ENCODE measurements at regions not wholly inside any gene's neighbourhood (a gene's known extent, or its start where the extent isn't known, plus 50 kb on each side); places are given as distances from the start of the nearest gene placed in this dataset.
A peak's percentile ranks its signal among the peaks of the same experiment; 100 is the strongest.

- DNase-seq (ENCODE audit: low read depth): no peak
Measured at GRCh38 chr4:115781528-115782146, 668.2 kb upstream of the NDST4 start.

GRCh38 chr4:115780835-115781234, 667.4 kb upstream of the NDST4 start:
- no peak for DNase-seq (ENCODE audit: low read depth)

- no peak for DNase-seq (ENCODE audit: low read depth)
Measured at GRCh38 chr4:115780268-115780667, 666.8 kb upstream of the NDST4 start.

GRCh38 chr4:115770046-115770543, 656.7 kb upstream of the NDST4 start:
- DNase-seq (ENCODE audit: low read depth): no peak

- DNase-seq (ENCODE audit: low read depth): no peak
Measured at GRCh38 chr4:115769396-115769795, 656.0 kb upstream of the NDST4 start.

GRCh38 chr4:115763051-115763450, 649.6 kb upstream of the NDST4 start:
- DNase-seq (ENCODE audit: low read depth): no peak

GRCh38 chr4:115759231-115759630, 645.8 kb upstream of the NDST4 start:
- no peak for DNase-seq (ENCODE audit: low read depth)

GRCh38 chr4:115749404-115749803, 636.0 kb upstream of the NDST4 start:
- DNase-seq (ENCODE audit: low read depth): no peak

- no peak for DNase-seq (ENCODE audit: low read depth)
Measured at GRCh38 chr4:115740806-115741205, 627.4 kb upstream of the NDST4 start.

- no peak for DNase-seq (ENCODE audit: low read depth)
Measured at GRCh38 chr4:115729739-115730266, 616.4 kb upstream of the NDST4 start.

- no peak for DNase-seq (ENCODE audit: low read depth)
Measured at GRCh38 chr4:115723621-115724020, 610.2 kb upstream of the NDST4 start.

- peak; percentile 6 for DNase-seq (ENCODE audit: low read depth)
Measured at GRCh38 chr4:115720611-115721010, 607.2 kb upstream of the NDST4 start.

- DNase-seq (ENCODE audit: low read depth): no peak
Measured at GRCh38 chr4:115711575-115711974, 598.2 kb upstream of the NDST4 start.

- DNase-seq (ENCODE audit: low read depth): no peak
Measured at GRCh38 chr4:115688961-115689360, 575.5 kb upstream of the NDST4 start.

GRCh38 chr4:115687052-115687755, 573.8 kb upstream of the NDST4 start:
- no peak for DNase-seq (ENCODE audit: low read depth)

GRCh38 chr4:115678425-115678941, 565.1 kb upstream of the NDST4 start:
- no peak for DNase-seq (ENCODE audit: low read depth)

GRCh38 chr4:115675719-115676118, 562.3 kb upstream of the NDST4 start:
- peak; percentile 62 for DNase-seq (ENCODE audit: low read depth)

- DNase-seq (ENCODE audit: low read depth): peak; percentile 9
Measured at GRCh38 chr4:115674485-115674884, 561.1 kb upstream of the NDST4 start.

GRCh38 chr4:115671581-115671980, 558.2 kb upstream of the NDST4 start:
- DNase-seq (ENCODE audit: low read depth): peak; percentile 56

- no peak for DNase-seq (ENCODE audit: low read depth)
Measured at GRCh38 chr4:115670930-115671329, 557.5 kb upstream of the NDST4 start.

GRCh38 chr4:115668396-115668795, 555.0 kb upstream of the NDST4 start:
- DNase-seq (ENCODE audit: low read depth): no peak

- DNase-seq (ENCODE audit: low read depth): no peak
Measured at GRCh38 chr4:115664285-115664684, 550.9 kb upstream of the NDST4 start.

- no peak for DNase-seq (ENCODE audit: low read depth)
Measured at GRCh38 chr4:115660465-115660864, 547.0 kb upstream of the NDST4 start.

Data from LHCN-M2 (cell line).